ENCODE measurements at regions not wholly inside any gene's neighbourhood (a gene's known extent, or its start where the extent isn't known, plus 50 kb on each side); places are given as distances from the start of the nearest gene placed in this dataset.

DNA sequence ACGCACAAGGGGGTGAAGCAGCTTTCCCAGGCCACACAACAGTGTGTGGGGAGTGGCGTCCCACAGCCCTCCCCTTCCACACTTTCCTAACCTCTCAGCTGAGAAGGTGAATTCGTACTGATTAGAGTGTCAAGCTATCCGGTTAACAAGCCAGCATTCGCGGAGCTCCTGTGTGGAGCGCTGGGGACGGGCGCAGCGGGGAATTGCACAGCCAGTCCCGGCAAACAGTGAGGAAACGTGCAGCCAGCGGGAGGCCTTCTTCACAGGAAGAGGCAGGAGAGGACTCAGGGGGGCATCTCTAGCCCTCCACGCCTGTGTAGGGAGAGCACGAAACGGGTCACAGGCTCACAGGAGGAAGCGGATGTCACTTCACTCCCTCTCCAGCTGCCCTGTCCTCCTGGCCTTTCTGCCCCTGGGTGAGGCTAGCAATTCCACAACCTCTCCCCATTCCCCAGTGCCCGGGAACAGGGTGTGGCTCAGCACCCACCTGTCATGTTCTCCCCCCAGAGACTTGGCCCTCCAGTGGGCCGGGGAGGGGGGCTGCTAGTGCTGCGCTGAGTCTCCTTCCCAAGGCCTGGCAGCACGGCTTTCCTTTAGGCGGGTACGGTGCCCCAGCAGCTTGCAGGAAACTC, 117.3 kb downstream of the CPZ start:
- no peak for DNase-seq

DNA sequence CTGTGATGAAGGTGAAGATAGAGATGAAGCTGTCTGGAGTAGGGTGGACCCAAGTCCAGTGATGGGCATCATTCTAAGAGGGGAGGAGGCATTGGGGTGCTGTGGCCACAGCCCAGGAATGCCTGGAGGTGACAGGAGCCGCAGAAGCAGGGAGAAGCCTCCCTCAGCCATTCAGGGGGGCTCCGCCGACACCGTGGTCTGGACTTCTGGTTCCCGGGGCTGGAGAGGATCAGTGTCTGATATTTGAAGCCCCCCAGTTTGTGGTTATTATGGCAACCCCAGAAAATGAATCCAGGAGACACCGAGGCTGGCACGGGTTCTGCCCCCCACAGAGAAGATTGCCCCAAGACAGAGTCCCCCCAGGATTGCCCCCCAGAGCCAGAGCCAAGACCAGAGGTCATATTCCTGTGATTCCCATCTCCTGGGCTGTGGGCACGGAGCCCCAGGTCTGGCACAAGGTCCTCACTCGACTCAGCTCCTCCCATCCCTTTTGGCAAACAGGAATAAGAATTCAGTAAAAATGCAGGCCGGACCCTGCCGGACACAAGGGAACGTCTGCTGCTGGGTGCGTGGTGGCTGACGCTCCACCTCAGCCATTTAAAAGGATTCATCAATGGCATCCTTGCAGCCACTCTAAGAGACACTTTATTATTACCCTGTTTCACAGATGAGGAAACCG, 116.6 kb downstream of the CPZ start:
- no peak for DNase-seq

DNA sequence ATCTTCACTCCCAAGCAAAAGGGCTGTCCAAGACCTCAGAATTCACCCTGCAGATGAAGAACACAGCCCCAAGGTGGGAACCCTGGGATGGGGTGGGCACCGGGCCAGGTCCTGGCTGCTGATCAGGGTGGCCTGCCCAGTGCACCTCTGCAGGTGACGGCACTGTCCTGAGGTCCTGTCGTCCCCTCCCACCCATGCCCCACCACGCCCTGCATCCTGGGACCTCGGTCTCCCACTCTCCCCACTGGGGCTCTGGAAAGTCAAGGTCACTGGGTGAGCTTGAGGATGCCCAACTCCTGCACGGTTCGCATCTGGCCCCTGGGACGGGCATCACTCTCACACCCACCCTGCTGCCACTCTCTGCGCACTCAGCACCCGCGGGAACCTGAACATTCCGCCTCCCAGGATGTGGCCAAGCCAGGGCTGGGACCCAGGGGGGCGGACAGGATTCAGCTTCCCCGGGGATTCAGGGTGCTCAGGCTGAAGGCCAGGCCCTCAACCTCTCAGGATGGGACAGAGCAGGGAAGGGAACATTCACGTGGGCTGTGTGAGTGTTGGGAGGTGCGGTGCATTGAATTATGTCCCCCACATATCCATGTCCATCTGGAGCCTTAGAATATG, 115.9 kb downstream of the CPZ start:
- no peak for DNase-seq

DNA sequence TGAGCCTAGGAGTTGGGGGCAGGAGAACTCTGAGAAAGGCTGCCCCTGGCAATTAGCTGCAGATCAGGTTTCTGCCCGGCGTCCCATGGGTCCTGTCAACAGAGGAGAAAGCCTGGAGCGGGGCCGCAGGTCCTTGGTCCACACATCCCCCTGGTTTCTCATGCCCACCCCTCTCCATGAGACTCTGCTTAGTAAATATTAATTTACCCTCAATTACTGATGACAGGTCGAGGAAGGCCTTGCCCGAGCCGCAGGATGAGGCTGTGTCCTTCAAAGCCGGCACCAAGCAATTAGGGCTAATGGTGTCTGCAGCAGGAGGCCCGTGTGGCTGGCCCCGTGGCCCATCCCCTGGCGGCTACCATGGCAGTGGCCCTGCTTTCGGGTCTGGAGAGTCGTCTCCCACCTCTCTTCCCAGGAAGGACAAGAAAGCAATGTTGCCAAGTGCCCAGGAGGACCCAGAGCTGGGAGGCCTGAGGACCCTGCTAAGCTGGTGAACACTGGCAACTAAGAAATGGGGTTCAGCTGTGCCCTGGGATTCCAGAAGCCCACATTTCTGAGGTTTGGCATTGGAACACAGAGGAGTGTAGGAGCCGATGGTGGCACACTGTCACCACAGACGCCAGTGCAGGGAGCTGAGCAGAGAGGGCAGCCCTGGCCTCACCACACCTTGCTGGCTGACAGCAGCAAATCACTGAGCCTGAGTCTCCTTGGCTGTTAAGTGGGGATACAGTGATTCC, 114.6 kb downstream of the CPZ start:
- DNase-seq, result no peak

DNA sequence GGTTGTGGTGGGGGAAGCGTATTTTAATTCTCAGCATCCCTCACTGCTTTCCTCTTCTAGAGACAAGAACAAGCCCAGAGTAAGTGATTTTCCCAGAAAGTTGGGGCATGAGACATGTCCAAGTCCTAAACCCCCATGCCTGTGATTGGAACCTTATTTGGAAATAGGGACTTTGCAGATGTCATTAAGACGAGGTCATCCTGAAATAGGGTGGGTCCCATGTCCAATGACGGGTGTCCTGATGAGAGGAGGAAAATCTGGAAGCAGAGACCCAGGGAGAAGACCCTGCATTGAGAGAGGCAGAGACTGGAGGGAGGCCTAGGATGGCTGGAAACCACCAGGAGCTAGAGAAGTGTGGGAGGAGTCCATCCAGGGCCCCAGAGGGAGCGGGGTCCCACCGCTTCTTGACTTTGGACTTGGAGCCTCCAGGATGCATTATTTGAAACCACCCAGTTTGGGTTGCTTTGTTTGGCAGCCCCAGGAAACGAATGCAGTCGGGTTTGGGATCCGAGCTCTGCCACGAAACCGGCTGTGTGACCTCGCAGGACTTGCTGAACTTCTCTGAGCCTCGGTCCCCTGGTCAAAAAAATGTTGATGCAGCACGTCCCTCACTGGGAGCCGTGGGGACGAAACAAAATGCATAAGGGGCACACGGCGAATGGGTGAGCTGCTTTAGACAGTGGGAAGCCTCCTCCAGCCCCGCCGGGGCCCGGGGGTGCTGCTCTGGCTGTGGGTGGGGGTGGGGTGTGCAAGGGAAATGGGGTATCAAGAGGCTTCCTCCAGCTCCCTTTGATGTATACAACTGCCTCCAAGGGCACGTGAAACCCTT, 113.9 kb downstream of the CPZ start:
- DNase-seq, result no peak

DNA sequence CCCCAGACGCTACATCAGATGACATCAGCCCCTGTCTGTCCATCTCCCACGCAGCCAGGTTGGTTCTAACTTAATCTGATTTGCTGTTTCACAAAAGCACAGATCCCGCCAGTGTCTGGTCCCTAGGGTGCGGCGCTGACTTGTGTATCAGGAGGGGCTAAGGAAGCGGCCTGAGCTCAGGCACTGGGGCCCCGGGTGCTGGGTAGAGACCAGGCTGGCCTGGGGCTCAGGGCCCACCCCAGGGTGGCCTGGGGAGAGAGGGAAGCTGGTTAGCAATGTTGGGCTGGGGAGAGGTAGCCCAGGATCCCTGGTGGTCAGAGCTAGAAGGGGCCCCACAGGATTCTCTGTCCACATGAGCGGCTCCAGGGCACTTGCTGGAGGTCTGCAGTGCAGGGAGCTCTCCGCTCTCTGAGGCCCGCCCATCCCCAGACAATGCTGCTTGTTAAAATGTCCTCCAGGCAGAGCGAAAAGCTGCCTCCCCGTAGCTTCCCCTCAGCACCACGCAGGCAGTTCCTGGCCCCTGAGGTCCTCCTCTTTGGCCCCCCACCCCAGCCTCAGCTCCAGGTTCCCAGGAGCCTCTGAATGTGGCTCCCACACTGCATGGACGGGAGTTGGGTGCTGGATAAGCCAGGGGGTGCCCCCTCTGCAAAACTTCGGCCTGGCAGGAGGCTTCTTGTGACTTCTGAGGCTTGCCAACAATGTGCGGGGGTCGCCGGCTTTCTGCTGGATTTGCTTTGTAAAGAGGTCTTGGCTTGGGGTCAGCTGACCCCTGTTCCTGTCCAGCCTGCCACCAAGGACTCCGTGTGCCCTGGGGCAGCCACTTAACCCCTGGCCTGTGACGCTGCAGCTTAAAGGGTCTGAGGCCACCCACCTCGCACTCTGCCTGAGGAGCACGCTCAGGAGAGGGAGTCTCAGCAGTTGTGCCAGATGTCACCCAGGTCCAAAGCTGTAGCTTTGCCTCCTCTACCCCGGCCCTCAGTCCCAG, 112.9 kb downstream of the CPZ start:
- DNase-seq, result no peak

DNA sequence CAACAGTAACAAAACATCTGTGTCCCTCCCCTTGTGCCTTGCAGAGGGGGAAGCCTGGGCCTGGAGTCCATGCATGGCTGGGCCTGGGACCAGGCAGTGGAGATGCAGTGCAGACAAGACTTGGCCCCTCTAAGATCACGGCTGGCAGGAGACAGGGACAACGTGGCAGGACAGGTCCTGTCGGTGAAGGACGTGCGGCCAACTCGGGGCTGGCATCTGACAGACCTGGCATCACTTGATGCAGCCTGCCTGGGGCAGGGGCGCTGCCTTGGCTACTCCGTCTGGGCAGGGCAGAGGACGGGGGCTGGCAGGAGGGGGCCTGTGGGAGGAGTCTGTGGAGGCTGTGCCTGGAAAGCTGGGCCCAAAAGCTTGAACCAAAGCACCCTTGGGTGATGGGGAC, 112.1 kb downstream of the CPZ start:
- no peak for DNase-seq

DNA sequence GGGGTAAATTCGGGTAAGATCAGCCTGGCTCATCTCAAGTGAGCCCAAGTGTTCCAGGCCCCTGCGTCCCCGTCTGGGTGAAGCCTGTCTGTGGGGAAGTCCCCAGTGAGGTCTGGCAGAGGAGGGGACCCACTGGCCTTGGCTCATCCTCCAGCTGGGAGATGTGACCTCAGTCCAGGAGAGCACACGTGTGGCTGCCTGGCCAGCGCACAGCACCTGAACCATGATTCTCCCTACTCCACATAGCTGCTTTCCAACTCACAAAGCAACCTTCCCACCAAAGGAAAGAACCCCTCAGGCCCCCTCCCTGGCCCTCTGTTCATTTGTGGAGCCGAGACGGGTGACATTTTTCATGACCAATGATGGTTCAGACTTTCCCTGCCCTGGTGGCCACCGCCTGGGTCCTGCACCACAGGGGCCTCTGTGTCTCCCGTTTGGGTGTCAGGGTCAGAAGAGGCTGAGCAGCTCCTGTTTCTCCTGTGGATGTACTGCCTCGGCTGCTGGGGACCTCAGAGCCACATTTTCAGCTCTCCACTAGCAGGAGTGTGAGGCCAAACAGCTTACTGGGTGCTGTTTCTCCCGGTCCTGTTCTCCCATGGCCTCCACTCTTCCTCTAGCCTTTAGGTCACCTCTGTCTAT, 111.4 kb downstream of the CPZ start:
- no peak for DNase-seq

DNA sequence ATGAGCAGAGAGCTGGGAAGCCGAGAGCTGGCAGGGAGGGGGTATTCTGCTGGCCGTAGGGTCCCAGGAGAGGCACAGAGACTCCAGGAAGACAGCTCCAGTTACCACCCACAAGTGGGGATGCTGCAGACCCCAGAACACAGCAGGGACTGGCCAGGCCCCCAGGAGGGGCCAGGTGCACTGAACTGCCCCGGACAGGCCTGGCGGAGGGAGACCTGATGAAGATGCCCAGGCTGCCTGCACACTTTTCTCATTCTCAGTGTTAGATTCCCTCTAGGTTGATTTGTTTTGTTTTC, 110.8 kb downstream of the CPZ start:
- DNase-seq, result no peak

DNA sequence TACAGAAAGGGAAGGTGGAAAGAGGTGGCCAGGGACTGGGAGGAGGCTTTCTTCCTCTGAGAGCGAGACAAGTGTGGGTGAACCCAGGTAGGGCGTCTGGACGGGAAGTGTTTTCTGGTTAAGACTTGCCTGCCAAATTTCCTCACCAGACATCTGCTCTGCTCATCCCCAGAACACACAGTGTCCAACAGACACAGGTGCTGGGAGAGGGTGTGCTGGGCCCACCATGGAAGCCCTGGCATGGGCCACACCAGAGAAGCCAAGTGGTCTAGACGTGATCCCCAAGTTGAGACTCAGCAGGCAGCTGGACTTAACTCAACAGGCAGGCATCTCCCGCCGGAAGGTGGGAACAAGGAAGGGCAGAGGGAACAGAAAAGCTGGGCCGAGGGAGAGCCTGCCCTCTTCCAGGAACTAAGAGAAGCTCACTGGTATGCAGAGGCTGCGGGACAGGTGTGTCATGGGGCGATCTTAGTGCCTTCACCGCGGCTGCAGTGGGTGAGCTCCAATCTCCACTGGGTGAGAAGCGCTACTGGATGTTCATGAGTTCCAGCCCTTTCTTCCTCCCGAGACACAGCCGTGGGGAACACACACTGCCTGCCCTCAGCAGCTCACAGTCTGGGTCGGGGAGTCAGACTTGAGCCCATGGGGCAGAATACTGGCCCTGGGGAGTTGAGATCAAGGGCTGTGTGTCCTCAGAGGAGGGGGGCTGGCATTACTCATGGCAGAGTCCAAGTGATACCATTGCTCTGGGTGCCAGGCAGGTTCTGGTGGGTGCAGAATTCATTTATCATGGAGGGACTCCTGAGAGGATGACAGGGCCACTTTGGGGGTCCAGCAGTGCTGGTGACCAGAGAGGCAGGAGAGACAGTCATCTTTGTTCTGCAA, 110.2 kb downstream of the CPZ start:
- no peak for DNase-seq

DNA sequence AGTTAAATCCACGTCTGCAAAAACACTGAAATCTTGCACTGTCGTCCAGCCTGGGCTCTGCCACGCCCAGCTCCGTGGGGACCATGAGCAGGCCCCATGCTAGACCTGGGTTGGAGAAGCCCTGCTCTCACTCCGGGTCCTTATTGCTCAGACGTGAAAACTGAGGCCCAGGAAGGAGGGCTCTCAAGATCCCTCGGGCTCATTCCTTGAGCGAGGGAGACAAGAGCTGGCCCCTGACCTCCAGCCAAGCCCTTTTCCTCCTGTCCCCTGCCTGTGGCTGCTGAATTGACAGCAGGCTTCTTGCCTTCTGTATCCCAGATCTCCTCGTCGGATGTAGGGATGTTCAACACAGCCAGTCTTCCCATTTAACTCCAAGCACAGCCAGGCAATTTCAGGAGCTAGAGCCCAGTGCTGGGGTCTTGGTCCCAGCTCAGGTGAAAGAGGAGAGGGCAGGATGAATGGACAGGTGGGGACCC, 109.5 kb downstream of the CPZ start:
- DNase-seq, result no peak

DNA sequence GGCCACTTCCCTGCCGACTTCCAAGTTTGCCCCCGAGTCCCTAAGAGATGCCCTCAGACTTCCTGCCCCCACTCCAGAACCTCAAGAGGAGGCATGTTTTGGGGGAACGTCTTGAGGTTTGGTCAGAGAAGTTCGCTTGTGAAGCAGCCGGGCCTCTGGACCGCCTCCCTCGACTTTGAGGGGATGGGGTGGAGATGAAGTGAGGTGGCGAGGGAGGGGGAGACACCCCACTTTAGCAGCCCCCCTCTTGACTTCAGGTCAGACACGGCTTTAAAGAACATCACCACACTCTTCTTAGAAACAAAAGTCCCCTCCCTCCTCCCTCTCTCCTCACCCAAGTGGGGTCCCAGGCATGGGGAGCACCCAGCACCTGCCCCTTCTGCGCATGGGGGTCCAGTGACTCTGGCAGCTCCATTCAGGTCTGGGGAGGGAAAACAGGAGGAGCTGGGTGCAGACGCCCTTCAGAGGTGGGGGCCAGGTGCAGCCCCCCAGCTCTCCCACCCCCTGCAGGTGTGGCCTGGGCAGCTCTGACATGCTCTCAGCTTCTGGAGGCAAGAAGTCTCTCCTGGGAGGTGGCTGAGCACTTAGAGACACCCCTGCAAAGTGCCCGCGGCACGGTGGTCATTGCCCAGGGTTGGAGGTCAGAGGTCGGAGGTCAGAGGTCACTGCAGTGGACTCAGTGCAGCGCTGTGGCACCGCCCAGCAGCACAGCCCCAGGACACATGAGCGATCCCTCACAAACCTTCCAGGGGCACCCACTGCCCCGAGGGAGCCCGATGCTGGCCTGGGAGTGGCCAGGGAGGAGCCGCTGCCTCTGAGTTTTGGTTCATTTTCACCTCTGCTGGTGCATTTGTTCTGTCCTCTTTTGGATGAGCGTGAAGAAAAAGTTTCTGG, 108.8 kb downstream of the CPZ start:
- DNase-seq, result no peak

DNA sequence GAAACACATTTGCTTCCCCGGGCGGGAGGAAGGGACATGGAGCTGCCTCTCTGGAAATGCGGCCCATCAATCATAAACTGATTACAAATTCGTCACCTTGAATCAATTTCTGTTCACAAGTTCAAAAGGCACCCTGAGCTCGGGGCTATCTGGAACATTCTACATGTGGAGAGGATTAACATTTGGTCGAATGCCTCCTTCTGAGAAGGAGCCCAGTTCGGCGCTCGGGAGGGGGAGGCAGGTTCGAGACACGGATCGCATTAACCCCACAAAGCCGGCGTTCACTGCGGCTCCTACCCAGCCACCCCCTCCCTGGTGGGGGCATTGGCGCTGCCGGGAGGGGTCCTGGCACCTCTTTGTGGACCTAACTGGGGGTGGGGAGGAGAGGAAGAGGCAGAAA, 108.0 kb downstream of the CPZ start:
- no peak for DNase-seq

DNA sequence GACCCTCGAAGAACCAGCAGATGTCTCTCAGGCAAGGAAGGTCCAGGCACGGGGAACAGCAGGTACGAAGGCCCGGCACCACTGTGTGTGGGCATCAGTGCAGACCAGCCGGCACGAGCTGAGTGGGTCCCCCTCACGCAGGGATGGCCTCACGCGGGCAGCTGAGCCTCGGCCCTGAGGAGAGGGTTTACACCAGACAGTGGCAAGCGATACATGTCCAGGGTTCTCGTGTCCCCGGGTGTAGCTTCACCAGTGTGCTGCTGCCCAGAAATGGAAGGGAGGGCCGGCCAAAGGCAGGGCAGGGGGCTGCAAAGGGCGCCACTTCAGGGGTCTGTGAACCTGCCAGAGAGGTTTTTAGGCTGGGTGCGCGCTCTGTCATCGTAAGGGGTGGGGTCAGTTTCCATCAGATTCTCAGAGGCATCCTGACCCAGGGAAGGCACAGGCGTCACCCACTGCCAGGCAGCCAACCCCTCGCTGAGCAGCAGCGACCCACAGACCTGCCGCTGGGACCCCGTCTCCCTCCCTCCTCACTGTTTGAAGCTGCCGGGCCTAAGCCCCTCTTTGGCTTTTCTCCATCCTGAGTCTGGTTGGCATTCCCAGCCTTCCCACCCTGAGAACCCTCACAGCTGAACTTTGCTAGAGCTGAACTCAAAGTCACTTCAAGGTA, 107.0 kb downstream of the CPZ start:
- DNase-seq, result no peak

DNA sequence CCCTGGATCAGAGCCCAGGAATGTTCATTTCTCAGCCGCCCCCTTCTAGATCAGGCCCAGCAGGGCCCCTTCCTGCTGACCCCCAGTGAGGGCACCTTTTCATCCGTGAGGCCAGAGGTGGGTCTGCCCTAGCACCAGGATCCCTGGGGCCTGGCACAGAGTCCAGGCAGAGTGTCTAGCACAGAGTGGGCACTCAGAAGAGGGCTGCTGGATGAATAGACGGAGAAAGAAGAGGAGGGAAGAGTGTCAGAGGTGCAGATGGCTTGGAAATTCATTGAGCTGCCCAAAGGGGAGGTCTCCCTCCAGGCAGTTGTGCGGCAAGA, 106.5 kb downstream of the CPZ start:
- DNase-seq, result no peak

DNA sequence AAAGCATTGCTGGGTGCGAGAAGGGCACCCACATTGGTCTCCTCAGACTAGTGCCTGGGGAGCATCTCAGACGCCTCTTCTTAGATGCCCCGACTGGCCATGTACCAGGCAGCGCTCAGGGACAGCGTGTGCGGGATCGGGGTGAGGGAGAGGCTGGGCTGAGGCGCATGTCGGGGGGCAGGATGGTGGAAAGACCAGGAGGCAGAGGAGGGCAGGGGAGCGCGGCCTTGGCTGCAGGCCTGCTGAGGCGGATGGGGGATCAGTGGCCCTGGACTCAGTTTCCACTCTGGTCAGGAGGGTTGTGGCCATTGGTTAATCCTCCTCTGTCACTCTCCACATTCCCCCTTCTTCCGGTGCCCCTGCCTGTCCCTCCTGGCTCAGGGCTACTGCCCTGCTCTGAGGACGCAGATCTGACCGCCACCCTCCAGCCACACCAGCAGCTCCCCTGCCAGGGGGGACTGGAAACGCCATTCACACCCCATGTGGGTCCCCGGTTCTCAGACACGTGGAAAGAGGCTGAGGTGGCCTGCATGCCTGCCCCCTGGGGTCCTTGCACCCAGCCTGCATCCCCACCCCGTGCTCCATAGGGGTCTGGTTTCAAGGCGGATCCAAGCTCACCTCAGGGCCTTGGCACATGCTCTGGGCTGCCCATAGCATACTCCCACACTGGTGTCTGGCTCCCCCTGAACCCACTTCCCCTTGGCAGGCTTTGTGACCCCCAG, 105.9 kb downstream of the CPZ start:
- no peak for DNase-seq

DNA sequence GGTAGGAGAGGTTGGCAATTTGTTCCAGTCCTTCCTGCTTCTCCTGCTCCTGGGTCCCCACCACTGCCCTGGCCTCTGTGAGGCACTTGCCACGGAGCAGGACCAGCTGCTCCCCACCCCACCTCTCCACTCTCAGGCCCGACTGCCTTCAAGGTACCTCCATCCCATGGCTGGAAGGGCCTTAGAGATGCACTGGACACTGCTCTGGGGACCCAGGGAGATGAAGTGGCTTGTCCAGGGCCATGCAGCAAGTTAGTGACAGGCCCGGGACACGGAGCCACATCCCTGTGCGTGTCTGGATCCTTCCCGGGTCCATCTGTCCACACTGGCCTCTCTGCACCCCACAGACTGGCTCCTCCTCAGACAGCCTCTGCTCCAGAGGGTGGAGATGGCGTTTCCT, 105.3 kb downstream of the CPZ start:
- no peak for DNase-seq
